Osteocyte (in vitro differentiated cells): ENCODE measurements at regions not wholly inside any gene's neighbourhood (a gene's known extent, or its start where the extent isn't known, plus 50 kb on each side); places are given as distances from the start of the nearest gene placed in this dataset.
"Not testable (repeated sequence)": the region's sequence is repeated elsewhere in the genome, so short reads cannot be mapped to it uniquely, and the experiment has no call there.

Source experiments
- DNase-seq: peaks from one replicate; pipeline ENCODE4 v3.0.0; 2021; ENCODE audit warnings: mixed read lengths; ENCODE audit not compliant: unreplicated experiment; ENCODE audit errors: extremely low spot score
- H3K27ac Mint-ChIP-seq: one replicate; pipeline ENCODE4 v1.8.0; 2021; ENCODE audit warnings: mild to moderate bottlenecking, mixed read lengths; ENCODE audit not compliant: unreplicated experiment
- H3K27me3 Mint-ChIP-seq: one replicate; pipeline ENCODE4 v1.8.0; 2021; ENCODE audit warnings: mixed read lengths; ENCODE audit not compliant: unreplicated experiment
- H3K36me3 Mint-ChIP-seq: one replicate; pipeline ENCODE4 v1.8.0; 2021; ENCODE audit warnings: mixed read lengths; ENCODE audit not compliant: unreplicated experiment
- H3K4me1 Mint-ChIP-seq: one replicate; pipeline ENCODE4 v1.8.0; 2021; ENCODE audit warnings: mixed read lengths; ENCODE audit not compliant: unreplicated experiment
- H3K4me3 Mint-ChIP-seq: one replicate; pipeline ENCODE4 v1.8.0; 2021; ENCODE audit warnings: mild to moderate bottlenecking, moderate library complexity, mixed read lengths; ENCODE audit not compliant: unreplicated experiment
- H3K9me3 Mint-ChIP-seq: one replicate; pipeline ENCODE4 v1.8.0; 2021; ENCODE audit warnings: mixed read lengths; ENCODE audit not compliant: unreplicated experiment
- CTCF ChIP-seq: fragments of 200-600 bp; sonication (generic); IDR thresholded peaks from 2 replicates; pipeline ENCODE4 v1.5.0; 2021; ENCODE audit warnings: antibody characterized with exemption, mild to moderate bottlenecking, moderate library complexity

- Mint-ChIP-seq H3K9me3 (no peaks in the 10 kb centered on the region), H3K27me3 (peaks cover 2% of the 10 kb centered on the region), H3K27ac (no peak overlapping the region), H3K4me1 (peaks cover 2% of the 10 kb centered on the region), H3K4me3 (no peak overlapping the region), H3K36me3 (no peaks in the 10 kb centered on the region)
- TF ChIP-seq CTCF: no peak
- no peak for DNase-seq
Measured at GRCh38 chr3:147333098-147333497, 73.2 kb downstream of the ZIC4 start.

GRCh38 chr3:147328711-147329110, 77.6 kb downstream of the ZIC4 start:
- no peaks in the 10 kb centered on the region for H3K4me1 Mint-ChIP-seq
- no peak overlapping the region for H3K27ac Mint-ChIP-seq
- DNase-seq: no peak
- no peaks in the 10 kb centered on the region for H3K36me3 Mint-ChIP-seq
- TF ChIP-seq CTCF: no peak
- no peaks in the 10 kb centered on the region for H3K9me3 Mint-ChIP-seq
- H3K4me3 Mint-ChIP-seq: no peak overlapping the region
- no peaks in the 10 kb centered on the region for H3K27me3 Mint-ChIP-seq

- H3K9me3 Mint-ChIP-seq: no peaks in the 10 kb centered on the region
- H3K4me1 Mint-ChIP-seq: no peaks in the 10 kb centered on the region
- no peak for DNase-seq
- no peak for TF ChIP-seq CTCF
- no peak overlapping the region for H3K4me3 Mint-ChIP-seq
- H3K27me3 Mint-ChIP-seq: no peaks in the 10 kb centered on the region
- no peaks in the 10 kb centered on the region for H3K36me3 Mint-ChIP-seq
- H3K27ac Mint-ChIP-seq: no peak overlapping the region
Measured at GRCh38 chr3:147324356-147324755, 82.0 kb downstream of the ZIC4 start.

GRCh38 chr3:147318900-147319299, 87.4 kb downstream of the ZIC4 start:
- no peaks in the 10 kb centered on the region for H3K36me3 Mint-ChIP-seq
- no peak overlapping the region for H3K4me3 Mint-ChIP-seq
- H3K4me1 Mint-ChIP-seq: no peaks in the 10 kb centered on the region
- no peak for TF ChIP-seq CTCF
- H3K27ac Mint-ChIP-seq: no peak overlapping the region
- peaks cover 5% of the 10 kb centered on the region for H3K9me3 Mint-ChIP-seq
- peaks cover 2% of the 10 kb centered on the region for H3K27me3 Mint-ChIP-seq
- no peak for DNase-seq

GRCh38 chr3:147317080-147317479, 89.3 kb downstream of the ZIC4 start:
- H3K27me3 Mint-ChIP-seq, H3K4me1 Mint-ChIP-seq, DNase-seq, H3K27ac Mint-ChIP-seq, H3K4me3 Mint-ChIP-seq, H3K36me3 Mint-ChIP-seq, H3K9me3 Mint-ChIP-seq: not testable (repeated sequence)

- no peak overlapping the region for H3K27ac Mint-ChIP-seq
- no peak overlapping the region for H3K4me3 Mint-ChIP-seq
- no peaks in the 10 kb centered on the region for H3K36me3 Mint-ChIP-seq
- DNase-seq: no peak
- TF ChIP-seq CTCF: no peak
- H3K4me1 Mint-ChIP-seq: no peaks in the 10 kb centered on the region
- H3K27me3 Mint-ChIP-seq: peaks cover 4% of the 10 kb centered on the region
- peaks cover 5% of the 10 kb centered on the region for H3K9me3 Mint-ChIP-seq
Measured at GRCh38 chr3:147313513-147313912, 92.8 kb downstream of the ZIC4 start.
